B cell (primary cell): ENCODE measurements at regions not wholly inside any gene's neighbourhood (a gene's known extent, or its start where the extent isn't known, plus 50 kb on each side); places are given as distances from the start of the nearest gene placed in this dataset.

Experiments used
- ATAC-seq: fragments of 200-7000 bp; cut with Tn5 transposase; one replicate; pipeline ENCODE4 v1.10.0; 2021; ENCODE audit warnings: low read depth, mild to moderate bottlenecking, moderate number of reproducible peaks, moderate library complexity
- CTCF ChIA-PET: fragments of 350-600 bp; sonication (Branson Sonifier 250); formaldehyde crosslinking; loops from one replicate; lab custom pipeline; 2021; ENCODE audit warnings: antibody characterized with exemption, inconsistent platforms; lab: Charles Lee
- POLR2A ChIA-PET: fragments of 350-600 bp; sonication (Branson Sonifier 250); formaldehyde crosslinking; loops from one replicate; lab custom pipeline; 2021; ENCODE audit warnings: antibody characterized with exemption; lab: Charles Lee
- DNase-seq: peaks from one replicate; pipeline ENCODE4 v3.0.0; 2013
- H2AFZ ChIP-seq: 2 replicates; pipeline ENCODE4 v1.6.1; 2012; ENCODE audit warnings: mild to moderate bottlenecking, low read depth, low read length; ENCODE audit not compliant: insufficient read depth, poor library complexity, severe bottlenecking
- H3K27ac ChIP-seq, 2 donors: 1 replicate in 1 of 2; 2 replicates in 1 of 2; pipeline ENCODE4 v1.5.1; 2012 to 2013; ENCODE audit warnings: low read length in 2 of 2, mild to moderate bottlenecking in 2 of 2, moderate library complexity in 1 of 2
- H3K27me3 ChIP-seq, 4 experiments: fragments of 200-600 bp in 1 of 4; sonication (generic) in 1 of 4; replicated peaks in 1 of 4; 1 replicate in 2 of 4; 2 replicates in 2 of 4; pipeline versions ENCODE4 v1.6.1 to v1.7.0; 2013 to 2016; ENCODE audit warnings: low read length in 3 of 4, mild to moderate bottlenecking in 2 of 4, mixed read lengths in 1 of 4, moderate library complexity in 1 of 4; ENCODE audit not compliant: insufficient read depth in 4 of 4, control insufficient read depth in 3 of 4; ENCODE audit errors: control extremely low read depth in 1 of 4
- H3K36me3 ChIP-seq, 2 experiments: replicated peaks in 1 of 2; 1 replicate in 1 of 2; 2 replicates in 1 of 2; pipeline versions ENCODE4 v1.6.1 to v1.7.1; 2013; ENCODE audit warnings: low read length in 1 of 2; ENCODE audit not compliant: insufficient read depth in 2 of 2, control insufficient read depth in 1 of 2; ENCODE audit errors: control extremely low read depth in 1 of 2, extremely low read depth in 1 of 2
- H3K4me1 ChIP-seq, 2 donors: fragments of 200-600 bp in 1 of 2; sonication (generic) in 1 of 2; 1 replicate in 1 of 2; 2 replicates in 1 of 2; pipeline versions ENCODE4 v1.5.1 to v1.6.1; 2013 to 2017; ENCODE audit warnings: low read length in 2 of 2; ENCODE audit not compliant: control insufficient read depth in 2 of 2, insufficient read depth in 2 of 2
- H3K4me2 ChIP-seq: replicated peaks from 2 replicates; pipeline ENCODE3; 2012; ENCODE audit warnings: mild to moderate bottlenecking, low read depth, low read length; ENCODE audit not compliant: poor library complexity, severe bottlenecking
- H3K4me3 ChIP-seq, 5 experiments: fragments of 200-600 bp in 1 of 5; sonication (generic) in 1 of 5; 1 replicate in 3 of 5; 2 replicates in 2 of 5; pipeline versions ENCODE4 v1.5.1 to v1.7.0; 2011 to 2016; ENCODE audit warnings: low read length in 4 of 5, mild to moderate bottlenecking in 4 of 5, low read depth in 2 of 5, control low read depth in 1 of 5, moderate library complexity in 1 of 5; ENCODE audit not compliant: insufficient read depth in 1 of 5; ENCODE audit errors: control extremely low read depth in 1 of 5, extremely low read depth in 1 of 5
- H3K79me2 ChIP-seq: fragments of 200-600 bp; sonication (generic); one replicate; pipeline ENCODE4 v1.6.0; 2016; ENCODE audit warnings: low read length; ENCODE audit not compliant: control insufficient read depth, insufficient read depth
- H3K9ac ChIP-seq: fragments of 200-600 bp; sonication (generic); 2 replicates; pipeline ENCODE4 v1.6.1; 2017; ENCODE audit warnings: mild to moderate bottlenecking, low read length, moderate library complexity
- H3K9me3 ChIP-seq, 3 donors: one replicate each; pipeline versions ENCODE4 v1.6.1 to v1.7.1; 2013; ENCODE audit warnings: low read length in 2 of 3; ENCODE audit not compliant: control insufficient read depth in 2 of 3, insufficient read depth in 1 of 3; ENCODE audit errors: control extremely low read depth in 1 of 3
- H4K20me1 ChIP-seq: 2 replicates; pipeline ENCODE4 v1.6.0; 2012; ENCODE audit warnings: mild to moderate bottlenecking, low read length; ENCODE audit not compliant: insufficient read depth, control insufficient read depth, poor library complexity, severe bottlenecking
- H3K27ac Mint-ChIP-seq: one replicate; pipeline ENCODE4 v1.8.0; 2021; ENCODE audit warnings: mixed read lengths
- H3K27me3 Mint-ChIP-seq: one replicate; pipeline ENCODE4 v1.8.0; 2021; ENCODE audit warnings: mixed read lengths
- H3K4me1 Mint-ChIP-seq: one replicate; pipeline ENCODE4 v1.8.0; 2021; ENCODE audit warnings: mixed read lengths
- H3K4me3 Mint-ChIP-seq: one replicate; pipeline ENCODE4 v1.8.0; 2021; ENCODE audit warnings: mixed read lengths
- H3K9me3 Mint-ChIP-seq: one replicate; pipeline ENCODE4 v1.8.0; 2022; ENCODE audit warnings: mixed read lengths; ENCODE audit not compliant: insufficient read depth
- EZH2 ChIP-seq: IDR thresholded peaks from 2 replicates; pipeline ENCODE4 v1.6.1; 2012; ENCODE audit warnings: borderline replicate concordance, low read depth, mild to moderate bottlenecking, moderate library complexity, low read length; ENCODE audit not compliant: insufficient read depth, poor library complexity, severe bottlenecking
- whole genome bisulfite sequencing: methylation state at CpG from one replicate; pipeline ENCODE4 v1.1.5; 2013; ENCODE audit warnings: missing lambda C conversion rate; ENCODE audit not compliant: insufficient coverage; 5-methylcytosine and 5-hydroxymethylcytosine counted together
- intact Hi-C: fragments of 100-400 bp; cut with micrococcal nuclease; formaldehyde crosslinking; loops from one replicate; pipeline ENCODE4 v1.10.0; 2022
- TF ChIP-seq, protein P1 (sequence below): fragments of 200-600 bp; IDR thresholded peaks from one replicate; pipeline ENCODE4 v1.8.0; 2022; ENCODE audit warnings: antibody characterized with exemption, mild to moderate bottlenecking

DNA sequence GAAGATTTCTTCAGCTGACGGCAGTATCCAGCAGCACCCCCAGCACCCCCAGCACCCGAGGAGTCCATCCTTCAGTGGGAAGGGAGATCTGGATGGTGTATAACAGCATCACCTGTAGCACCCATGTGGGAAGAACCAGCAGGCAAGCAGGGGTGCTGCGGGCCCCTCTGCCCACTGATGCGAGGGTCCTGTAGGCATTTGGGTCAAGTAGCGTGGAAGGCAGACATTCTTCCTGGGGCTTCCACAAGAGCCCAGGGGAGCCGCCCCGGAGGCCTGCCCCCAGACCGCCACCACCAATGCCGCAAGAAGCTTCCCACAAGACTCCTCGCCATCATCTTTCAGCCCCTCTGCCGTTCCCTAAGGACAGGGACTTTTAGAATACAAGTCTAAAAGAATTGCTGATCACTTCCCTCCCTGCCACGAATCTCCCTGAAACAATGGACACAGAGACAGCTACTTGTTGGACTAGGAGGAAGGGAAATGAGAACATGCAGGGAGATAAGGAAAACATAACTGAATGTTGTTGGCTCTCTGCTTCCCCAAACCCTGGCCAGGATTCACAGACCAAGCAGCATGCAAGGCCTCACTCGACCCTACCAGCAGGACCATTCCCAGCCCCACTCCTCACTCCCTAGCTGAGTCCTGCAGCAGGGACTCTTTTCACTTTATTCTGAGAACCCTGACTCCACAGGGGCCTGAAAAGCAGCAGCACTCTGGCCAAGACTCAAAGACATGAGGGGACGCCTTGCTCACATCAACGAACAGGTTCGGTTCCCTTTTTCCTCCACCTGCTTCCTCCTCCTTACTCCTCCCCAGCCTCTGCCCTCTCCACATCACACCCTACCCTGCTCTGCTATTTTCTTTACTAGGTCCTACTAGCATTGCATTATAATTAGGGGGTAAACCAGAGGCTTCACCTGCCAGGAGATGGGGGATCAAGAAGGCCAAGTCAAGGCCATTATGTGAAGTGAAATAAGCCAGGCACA lies 164.5 kb downstream of the HERPUD2 start:
- no peak overlapping the region for H3K4me3 Mint-ChIP-seq
- no peaks in the 10 kb centered on the region for H3K79me2 ChIP-seq
- DNase-seq (peak; percentile 49), ATAC-seq (peak; percentile 51)
- peaks cover 16% of the 10 kb centered on the region for H3K27me3 Mint-ChIP-seq
- POLR2A ChIA-PET = no interaction called here
- no peaks in the 10 kb centered on the region for H3K9me3 Mint-ChIP-seq
- peak overlapping the region; percentile 15 for H3K4me2 ChIP-seq
- peaks cover 13 to 18% of the 10 kb centered on the region in 2 donors for H3K4me1 ChIP-seq
- no peak overlapping the region for H3K4me3 ChIP-seq
- intact Hi-C loops = no loop called here
- peak overlapping the region; percentile 46 for H2AFZ ChIP-seq
- peak overlapping the region; percentile 42 for H3K27ac Mint-ChIP-seq
- CTCF ChIA-PET = no interaction called here
- H3K9me3 ChIP-seq = no peaks in the 10 kb centered on the region
- H3K27ac ChIP-seq = no peak overlapping the region
- no peak overlapping the region for H3K9ac ChIP-seq
- peaks cover 14% of the 10 kb centered on the region for H3K4me1 Mint-ChIP-seq
- H3K36me3 ChIP-seq = no peaks in the 10 kb centered on the region
- no peak for TF ChIP-seq EZH2
- TF ChIP-seq, protein P1, sequence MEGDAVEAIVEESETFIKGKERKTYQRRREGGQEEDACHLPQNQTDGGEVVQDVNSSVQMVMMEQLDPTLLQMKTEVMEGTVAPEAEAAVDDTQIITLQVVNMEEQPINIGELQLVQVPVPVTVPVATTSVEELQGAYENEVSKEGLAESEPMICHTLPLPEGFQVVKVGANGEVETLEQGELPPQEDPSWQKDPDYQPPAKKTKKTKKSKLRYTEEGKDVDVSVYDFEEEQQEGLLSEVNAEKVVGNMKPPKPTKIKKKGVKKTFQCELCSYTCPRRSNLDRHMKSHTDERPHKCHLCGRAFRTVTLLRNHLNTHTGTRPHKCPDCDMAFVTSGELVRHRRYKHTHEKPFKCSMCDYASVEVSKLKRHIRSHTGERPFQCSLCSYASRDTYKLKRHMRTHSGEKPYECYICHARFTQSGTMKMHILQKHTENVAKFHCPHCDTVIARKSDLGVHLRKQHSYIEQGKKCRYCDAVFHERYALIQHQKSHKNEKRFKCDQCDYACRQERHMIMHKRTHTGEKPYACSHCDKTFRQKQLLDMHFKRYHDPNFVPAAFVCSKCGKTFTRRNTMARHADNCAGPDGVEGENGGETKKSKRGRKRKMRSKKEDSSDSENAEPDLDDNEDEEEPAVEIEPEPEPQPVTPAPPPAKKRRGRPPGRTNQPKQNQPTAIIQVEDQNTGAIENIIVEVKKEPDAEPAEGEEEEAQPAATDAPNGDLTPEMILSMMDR = no peak
- WGBS = 71% methylated on average over 11 of the region's 16 CpGs
- no peaks in the 10 kb centered on the region for H4K20me1 ChIP-seq
- peaks cover 0 to 5% (median 0%) of the 10 kb centered on the region in 4 experiments for H3K27me3 ChIP-seq

DNA sequence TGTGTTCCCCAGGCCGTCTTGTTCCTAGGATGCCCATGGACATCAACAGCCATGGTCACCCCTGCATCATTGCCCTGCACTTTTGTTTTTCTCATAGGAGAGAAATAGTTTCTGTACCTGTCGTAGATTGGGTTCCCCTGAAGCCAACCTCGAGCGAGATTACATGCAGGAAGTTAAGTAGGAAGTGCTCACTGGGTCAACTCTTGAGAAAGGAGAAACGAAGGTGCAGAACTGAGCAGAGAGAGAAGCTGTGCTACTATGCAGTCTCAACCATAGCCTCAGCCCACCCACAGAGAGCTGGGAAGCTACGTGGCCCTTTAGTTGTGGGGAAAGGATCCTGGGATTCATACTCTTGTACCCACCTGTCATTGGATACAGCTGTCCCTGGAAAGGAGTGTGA lies 165.2 kb downstream of the HERPUD2 start:
- no peak overlapping the region for H3K4me3 ChIP-seq
- H3K4me1 ChIP-seq = peaks cover 13 to 18% of the 10 kb centered on the region in 2 donors
- no peaks in the 10 kb centered on the region for H3K9me3 Mint-ChIP-seq
- no peak overlapping the region for H3K9ac ChIP-seq
- peaks cover 23% of the 10 kb centered on the region for H3K27me3 Mint-ChIP-seq
- H3K9me3 ChIP-seq = no peaks in the 10 kb centered on the region
- no peak overlapping the region for H3K27ac Mint-ChIP-seq
- TF ChIP-seq, protein P1 = no peak
- no peak for TF ChIP-seq EZH2
- H4K20me1 ChIP-seq = no peaks in the 10 kb centered on the region
- H3K79me2 ChIP-seq = no peaks in the 10 kb centered on the region
- peaks cover 14% of the 10 kb centered on the region for H3K4me1 Mint-ChIP-seq
- ChIA-PET CTCF (interaction anchor here (1.0 kb wide), 1 partner anchor 11 kb away, joined by 3 read pairs; no protein-coding TSS in a partner anchor), POLR2A (no interaction called here)
- H3K4me3 Mint-ChIP-seq = no peak overlapping the region
- no peak overlapping the region for H3K27ac ChIP-seq
- peak; percentile 25 for DNase-seq
- peak overlapping the region; percentile 46 for H2AFZ ChIP-seq
- peak; percentile 39 for ATAC-seq
- intact Hi-C loops = no loop called here
- 45% methylated on average over 4 of the region's 6 CpGs for WGBS
- peaks cover 0 to 5% (median 1%) of the 10 kb centered on the region in 4 experiments for H3K27me3 ChIP-seq
- H3K36me3 ChIP-seq = no peaks in the 10 kb centered on the region
- H3K4me2 ChIP-seq = peak overlapping the region; percentile 15
